K562 (cell line): ENCODE measurements at regions not wholly inside any gene's neighbourhood (a gene's known extent, or its start where the extent isn't known, plus 50 kb on each side); places are given as distances from the start of the nearest gene placed in this dataset.

Experiments used
- ATAC-seq: fragments of 200-7000 bp; cut with Tn5 transposase; 3 replicates; pipeline ENCODE4 v1.9.1; 2020; ENCODE audit warnings: moderate library complexity
- BruUV-seq: library from RNA; stranded (reverse); fragments of 400-500 nt; replicated peaks from 2 replicates; lab custom pipeline; 2021; lab: Mats Ljungman, UMichigan
- CTCF ChIA-PET: fragments of 300-600 bp; formaldehyde crosslinking; extraction: SDS; loops from one replicate; lab custom pipeline; 2021; ENCODE audit warnings: low intra/inter-chr PET ratio; lab: Yijun Ruan, JAX
- POLR2A ChIA-PET: fragments of 300-600, 350-650 bp; sonication (Branson Sonifier 250); formaldehyde crosslinking; extraction: SDS; loops from one replicate; lab custom pipeline; 2021; ENCODE audit warnings: antibody characterized with exemption, inconsistent platforms; lab: Yijun Ruan, JAX
- DNase-seq, 4 experiments: peaks; one replicate each; pipeline versions ENCODE4 v3.0.0 to v3.0.0-alpha.2; 2011 to 2018; ENCODE audit warnings: low spot score in 3 of 4, mixed read lengths in 3 of 4; ENCODE audit errors: extremely low read depth in 1 of 4
- FAIRE-seq: peaks from 2 replicates; lab custom pipeline; 2011; peaks lifted over from hg19 to GRCh38; lab: Jason Lieb, UNC
- H2AFZ ChIP-seq: 2 replicates; pipeline ENCODE4 v1.6.0; 2011; ENCODE audit warnings: low read depth, low read length, control low read depth, inconsistent platforms
- H3K27ac ChIP-seq: fragments of 200-600 bp; 3 replicates; pipeline ENCODE4 v1.8.0; 2011; ENCODE audit warnings: low read depth, mild to moderate bottlenecking, control low read depth, inconsistent platforms, low read length, moderate library complexity, mixed read lengths; ENCODE audit errors: extremely low read depth
- H3K27me3 ChIP-seq, 2 experiments: fragments of 300-600 bp in 1 of 2; 2 replicates in 1 of 2; 3 replicates in 1 of 2; pipeline versions ENCODE4 v1.6.0 to v1.8.0; 2011; ENCODE audit warnings: inconsistent platforms in 2 of 2, low read length in 2 of 2, mild to moderate bottlenecking in 1 of 2, mixed read lengths in 1 of 2, moderate library complexity in 1 of 2; ENCODE audit not compliant: control insufficient read depth in 2 of 2, insufficient read depth in 2 of 2
- H3K36me3 ChIP-seq: fragments of 300-600 bp; 3 replicates; pipeline ENCODE4 v1.8.0; 2011; ENCODE audit warnings: mild to moderate bottlenecking, low read length, inconsistent platforms; ENCODE audit not compliant: control insufficient read depth, insufficient read depth
- H3K4me1 ChIP-seq, 2 experiments: fragments of 200-600 bp in 1 of 2; replicated peaks in 1 of 2; 2 replicates in 1 of 2; 3 replicates in 1 of 2; pipeline versions ENCODE4 v1.5.1 to v1.8.0; 2011; ENCODE audit warnings: inconsistent platforms in 2 of 2, low read length in 2 of 2, mild to moderate bottlenecking in 1 of 2, mixed read lengths in 1 of 2, moderate library complexity in 1 of 2; ENCODE audit not compliant: control insufficient read depth in 2 of 2, insufficient read depth in 2 of 2
- H3K4me2 ChIP-seq: 2 replicates; pipeline ENCODE4 v1.6.1; 2011; ENCODE audit warnings: low read length, control low read depth, inconsistent platforms, mixed read lengths; ENCODE audit not compliant: insufficient read depth
- H3K4me3 ChIP-seq: fragments of 200-600 bp; sonication (generic), shearing (Covaris generic); 2 replicates; pipeline ENCODE4 v1.5.1; 2016; ENCODE audit warnings: control low read depth, inconsistent platforms
- H3K79me2 ChIP-seq: fragments of 200-600 bp; 3 replicates; pipeline ENCODE4 v1.8.0; 2011; ENCODE audit warnings: low read length, inconsistent platforms; ENCODE audit not compliant: control insufficient read depth, insufficient read depth
- H3K9ac ChIP-seq, 2 experiments: 2 replicates each; pipeline versions ENCODE4 v1.6.0 to v1.6.1; 2011; ENCODE audit warnings: low read depth in 2 of 2, low read length in 2 of 2, control low read depth in 1 of 2, inconsistent platforms in 1 of 2, mild to moderate bottlenecking in 1 of 2, mixed read lengths in 1 of 2; ENCODE audit not compliant: insufficient read depth in 1 of 2
- H3K9me1 ChIP-seq: one replicate; pipeline ENCODE4 v1.6.0; 2011; ENCODE audit warnings: inconsistent platforms, mild to moderate bottlenecking, low read length, moderate library complexity; ENCODE audit not compliant: control insufficient read depth, insufficient read depth
- H3K9me3 ChIP-seq: replicated peaks from 2 replicates; pipeline ENCODE4 v1.5.1; 2011; ENCODE audit warnings: low read depth, low read length, inconsistent platforms; ENCODE audit not compliant: control insufficient read depth, insufficient read depth
- H4K20me1 ChIP-seq: replicated peaks from 2 replicates; pipeline ENCODE4 v1.6.1; 2011; ENCODE audit warnings: low read length, inconsistent platforms, mixed read lengths; ENCODE audit not compliant: control insufficient read depth, insufficient read depth
- BRD9 ChIP-seq: fragments of 450-650 bp; IDR thresholded peaks from 2 replicates; pipeline ENCODE4 v1.6.1; 2018; ENCODE audit warnings: low read depth; ENCODE audit not compliant: partially characterized antibody
- CBX3 ChIP-seq, 2 experiments: IDR thresholded peaks; 1 replicate in 1 of 2; 2 replicates in 1 of 2; pipeline ENCODE4 v1.6.1; 2012; ENCODE audit warnings: inconsistent platforms in 2 of 2, low read length in 2 of 2, borderline replicate concordance in 1 of 2, control low read depth in 1 of 2
- DIDO1 ChIP-seq: fragments of 450-650 bp; IDR thresholded peaks from 2 replicates; pipeline ENCODE4 v1.6.1; 2016; ENCODE audit warnings: low read depth, missing biosample characterization, missing genetic modification characterization
- ETS2 ChIP-seq: IDR thresholded peaks from 2 replicates; pipeline ENCODE4 v1.6.1; 2016; ENCODE audit warnings: borderline replicate concordance, missing genetic modification characterization, mild to moderate bottlenecking, moderate library complexity, missing compliant biosample characterization; ENCODE audit not compliant: poor library complexity, severe bottlenecking
- FOXM1 ChIP-seq, 2 experiments: fragments of 450-650 bp in 1 of 2; sonication (generic) in 1 of 2; formaldehyde crosslinking in 1 of 2; IDR thresholded peaks; 2 replicates each; pipeline versions ENCODE4 v1.6.1 to v1.9.0; 2017 to 2022; ENCODE audit warnings: low read depth in 2 of 2, mild to moderate bottlenecking in 2 of 2, missing genetic modification reagents in 1 of 2, moderate library complexity in 1 of 2
- HMG20A ChIP-seq: fragments of 450-650 bp; formaldehyde crosslinking; conservative IDR thresholded peaks from 2 replicates; pipeline ENCODE4 v1.4.0; 2020; ENCODE audit warnings: mild to moderate bottlenecking, mixed read lengths
- HOMEZ ChIP-seq: fragments of 250-450 bp; sonication (Bioruptor Pico); IDR thresholded peaks from 2 replicates; pipeline ENCODE4 v1.4.0; 2020; ENCODE audit warnings: mild to moderate bottlenecking, moderate library complexity
- KLF10 ChIP-seq: fragments of 250-450 bp; sonication (Bioruptor Pico); IDR thresholded peaks from 2 replicates; pipeline ENCODE4 v1.6.1; 2021; ENCODE audit warnings: matching md5 sums
- MBD1 ChIP-seq: fragments of 250-450 bp; sonication (Bioruptor Pico); IDR thresholded peaks from 2 replicates; pipeline ENCODE4 v1.8.0; 2022; ENCODE audit warnings: inconsistent platforms
- PHF21A ChIP-seq: fragments of 450-650 bp; IDR thresholded peaks from 2 replicates; pipeline ENCODE4 v1.6.1; 2017; ENCODE audit warnings: low read depth, borderline replicate concordance
- SIN3B ChIP-seq: fragments of 450-650 bp; IDR thresholded peaks from 2 replicates; pipeline ENCODE4 v1.6.1; 2017; ENCODE audit warnings: low read depth, mild to moderate bottlenecking, moderate library complexity
- SRSF1 ChIP-seq: fragments of 200-400 bp; formaldehyde crosslinking; IDR thresholded peaks from 2 replicates; pipeline ENCODE4 v1.6.1; 2017; ENCODE audit warnings: mild to moderate bottlenecking, low read depth, low read length, moderate library complexity
- SRSF3 ChIP-seq: fragments of 200-400 bp; formaldehyde crosslinking; IDR thresholded peaks from 2 replicates; pipeline ENCODE4 v1.6.1; 2016; ENCODE audit warnings: mild to moderate bottlenecking, low read length, moderate library complexity; ENCODE audit not compliant: insufficient read depth
- STAT5A ChIP-seq: IDR thresholded peaks from 2 replicates; pipeline ENCODE4 v1.6.1; 2012; ENCODE audit warnings: low read length, inconsistent platforms, borderline replicate concordance
- U2AF1 ChIP-seq: fragments of 200-400 bp; formaldehyde crosslinking; optimal IDR thresholded peaks from 2 replicates; pipeline ENCODE3; 2017; ENCODE audit warnings: mild to moderate bottlenecking, low read depth, low read length, moderate library complexity
- ZNF143 ChIP-seq: sonication (generic); formaldehyde crosslinking; IDR thresholded peaks from 2 replicates; pipeline ENCODE4 v1.9.0; 2022; ENCODE audit warnings: mild to moderate bottlenecking, missing genetic modification reagents
- ZNF75A ChIP-seq: fragments of 450-650 bp; formaldehyde crosslinking; IDR thresholded peaks from 2 replicates; pipeline ENCODE4 v1.4.0; 2020; ENCODE audit warnings: mild to moderate bottlenecking
- WGBS: fragments of 100-300 bp; shearing (Covaris generic); methylation state at CpG from one replicate; pipeline ENCODE4 v1.1.6; 2016; ENCODE audit warnings: low coverage, mixed read lengths; ENCODE audit not compliant: insufficient coverage; ENCODE audit errors: missing lambda C conversion rate; 5-methylcytosine and 5-hydroxymethylcytosine counted together
- in situ Hi-C: fragments of 300-500 bp; cut with MboI; formaldehyde crosslinking; loops from 4 replicates; pipeline ENCODE4 v1.15.0; 2018; ENCODE audit warnings: inconsistent platforms, mixed read lengths
- intact Hi-C: fragments of 100-400 bp; cut with micrococcal nuclease; formaldehyde crosslinking; loops from 2 replicates; pipeline ENCODE4 v1.14.2; 2022
- TF ChIP-seq, protein P1 (sequence below): fragments of 450-650 bp; IDR thresholded peaks from 2 replicates; pipeline ENCODE4 v1.6.1; 2016; ENCODE audit warnings: mild to moderate bottlenecking

DNA sequence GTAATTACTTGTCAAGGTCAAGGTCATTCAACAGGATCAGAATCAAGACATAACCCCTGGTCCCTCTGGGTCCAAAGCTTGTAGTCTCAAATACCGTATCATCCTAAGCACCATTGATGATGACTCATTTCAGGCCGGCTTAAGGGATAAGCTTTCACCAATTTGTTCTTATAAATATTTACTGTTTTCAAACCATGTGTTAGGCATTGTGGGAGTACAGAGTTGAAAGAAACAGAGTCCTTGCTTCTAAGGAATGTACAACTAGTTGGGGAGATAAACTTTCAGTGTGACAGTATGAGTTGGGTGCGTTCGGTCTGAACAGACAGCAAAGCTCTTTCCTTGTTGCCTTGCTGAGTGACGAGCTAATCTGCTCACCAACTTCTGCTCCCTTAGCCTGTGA, 183.5 kb upstream of the MAF start:
- Histone ChIP-seq H4K20me1 (no peaks in the 10 kb centered on the region), H3K36me3 (no peaks in the 10 kb centered on the region), H3K27ac (peak overlapping the region; percentile 27; the same call in 1 of the 3 replicates), H2AFZ (peak overlapping the region; percentile 66), H3K9me1 (no peaks in the 10 kb centered on the region), H3K4me1 (peaks cover 0 to 6% of the 10 kb centered on the region in 2 experiments; a peak in 1 of 5 replicates), H3K79me2 (no peaks in the 10 kb centered on the region), H3K9me3 (no peaks in the 10 kb centered on the region), H3K27me3 (no peaks in the 10 kb centered on the region; a peak in 1 of 5 replicates), H3K4me3 (no peak overlapping the region), H3K4me2 (no peak overlapping the region; the same call in 1 of the 2 replicates), H3K9ac (no peak overlapping the region; a peak in 1 of 4 replicates)
- whole genome bisulfite sequencing, result 13% methylated on average over 5 of the region's 5 CpGs
- ChIA-PET CTCF (no interaction called here), POLR2A (interaction anchor here (1.1 to 1.2 kb wide), 3 partner anchors 9 to 13 kb away, joined by 3 read pairs; no protein-coding TSS in a partner anchor)
- no peak for ATAC-seq
- no TSS peak for BruUV-seq
- DNase-seq, result no peak
- in situ Hi-C loops (no loop called here), intact Hi-C loops (no loop called here)
- FAIRE-seq, result no peak
- TF ChIP-seq SRSF1, result no peak
- TF ChIP-seq HOMEZ (CRISPR knock-in tag), result no peak
- TF ChIP-seq HMG20A (CRISPR knock-in tag), result no peak
- no peak for TF ChIP-seq DIDO1 (tag)
- TF ChIP-seq KLF10, result no peak
- TF ChIP-seq CBX3 (IDR thresholded peaks at IDR 0.05; ENCODE audit: borderline replicate concordance in 1 of 2, low read length in 2 of 2), result no peak
- TF ChIP-seq PHF21A, result no peak
- no peak for TF ChIP-seq ETS2 (tag)
- TF ChIP-seq ZNF143, result no peak
- no peak for TF ChIP-seq SIN3B
- no peak for TF ChIP-seq U2AF1
- TF ChIP-seq MBD1 (CRISPR knock-in tag), result no peak
- TF ChIP-seq, protein P1, sequence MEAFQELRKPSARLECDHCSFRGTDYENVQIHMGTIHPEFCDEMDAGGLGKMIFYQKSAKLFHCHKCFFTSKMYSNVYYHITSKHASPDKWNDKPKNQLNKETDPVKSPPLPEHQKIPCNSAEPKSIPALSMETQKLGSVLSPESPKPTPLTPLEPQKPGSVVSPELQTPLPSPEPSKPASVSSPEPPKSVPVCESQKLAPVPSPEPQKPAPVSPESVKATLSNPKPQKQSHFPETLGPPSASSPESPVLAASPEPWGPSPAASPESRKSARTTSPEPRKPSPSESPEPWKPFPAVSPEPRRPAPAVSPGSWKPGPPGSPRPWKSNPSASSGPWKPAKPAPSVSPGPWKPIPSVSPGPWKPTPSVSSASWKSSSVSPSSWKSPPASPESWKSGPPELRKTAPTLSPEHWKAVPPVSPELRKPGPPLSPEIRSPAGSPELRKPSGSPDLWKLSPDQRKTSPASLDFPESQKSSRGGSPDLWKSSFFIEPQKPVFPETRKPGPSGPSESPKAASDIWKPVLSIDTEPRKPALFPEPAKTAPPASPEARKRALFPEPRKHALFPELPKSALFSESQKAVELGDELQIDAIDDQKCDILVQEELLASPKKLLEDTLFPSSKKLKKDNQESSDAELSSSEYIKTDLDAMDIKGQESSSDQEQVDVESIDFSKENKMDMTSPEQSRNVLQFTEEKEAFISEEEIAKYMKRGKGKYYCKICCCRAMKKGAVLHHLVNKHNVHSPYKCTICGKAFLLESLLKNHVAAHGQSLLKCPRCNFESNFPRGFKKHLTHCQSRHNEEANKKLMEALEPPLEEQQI, result no peak
- no peak for TF ChIP-seq STAT5A
- TF ChIP-seq ZNF75A, result no peak
- TF ChIP-seq SRSF3, result no peak
- TF ChIP-seq BRD9, result no peak
- TF ChIP-seq FOXM1 (IDR thresholded peaks at IDR 0.05; ENCODE audit: low read depth), result no peak
- no peak for TF ChIP-seq FOXM1 (CRISPR knock-in tag; IDR thresholded peaks at IDR 0.05; ENCODE audit: low read depth)
